ENCODE measurements at regions not wholly inside any gene's neighbourhood (a gene's known extent, or its start where the extent isn't known, plus 50 kb on each side); places are given as distances from the start of the nearest gene placed in this dataset.

GRCh38 chr17:10999484-10999883 lies 161.6 kb upstream of the PIRT start:
- ChIA-PET CTCF (ENCODE audit: unreplicated experiment) (no interaction called here), POLR2A (no interaction called here)
- Histone ChIP-seq H2AFZ (ENCODE audit: low read length) (no peak overlapping the region), H3K36me3 (ENCODE audit: insufficient read depth, low read length) (no peaks in the 10 kb centered on the region), H3K27ac (ENCODE audit: low read depth, low read length, poor library complexity, severe bottlenecking) (no peak overlapping the region), H3K4me2 (ENCODE audit: low read length) (no peak overlapping the region), H3K9me2 (ENCODE audit: insufficient read depth, low read length) (no peaks in the 10 kb centered on the region), H3K79me2 (ENCODE audit: insufficient read depth, low read depth, low read length) (no peaks in the 10 kb centered on the region), H3K9me3 (ENCODE audit: low read length) (no peaks in the 10 kb centered on the region), H3K4me1 (ENCODE audit: insufficient read depth, low read length, poor library complexity, severe bottlenecking) (no peaks in the 10 kb centered on the region), H4K20me1 (ENCODE audit: insufficient read depth, low read length) (no peaks in the 10 kb centered on the region), H3K4me3 (ENCODE audit: low read depth, low read length, poor library complexity, severe bottlenecking) (no peak overlapping the region)
- no TSS peak for BruUV-seq (replicated peaks)
- DNase-seq (ENCODE audit: low spot score) = no peak
- intact Hi-C loops (cut with micrococcal nuclease; ENCODE audit: unreplicated experiment) = no loop called here
- no peak for TF ChIP-seq EZH2phosphoT487 (IDR thresholded peaks at IDR 0.05; ENCODE audit: borderline replicate concordance, low read depth, low read length)
- TF ChIP-seq CTCF (conservative IDR thresholded peaks at IDR 0.05; ENCODE audit: low read length) = no peak

DNA sequence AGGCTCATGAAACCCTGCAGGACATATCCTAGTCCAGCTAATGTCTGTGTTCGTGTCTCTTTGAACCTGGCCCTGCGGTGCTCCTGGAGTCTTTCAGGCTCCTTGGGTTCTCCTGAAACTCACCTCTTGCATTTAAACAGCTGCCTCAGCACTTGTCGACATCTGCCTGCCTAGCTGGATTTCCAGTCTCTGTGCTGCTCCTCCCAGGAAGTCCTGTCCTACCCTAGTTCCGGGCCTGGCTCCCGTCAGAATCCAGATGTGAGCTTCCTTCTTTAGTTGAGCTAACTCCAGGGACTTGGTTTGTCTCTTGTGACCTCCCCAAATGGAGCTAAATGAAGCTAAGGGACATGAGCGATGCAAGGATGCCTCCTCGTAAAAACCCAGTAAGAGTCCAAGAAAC lies 155.2 kb upstream of the PIRT start:
- H3K79me2 ChIP-seq (ENCODE audit: insufficient read depth, low read depth, low read length) = no peaks in the 10 kb centered on the region
- no peaks in the 10 kb centered on the region for H3K9me2 ChIP-seq (ENCODE audit: insufficient read depth, low read length)
- intact Hi-C loops (cut with micrococcal nuclease; ENCODE audit: unreplicated experiment) = no loop called here
- H3K9me3 ChIP-seq (ENCODE audit: low read length) = no peaks in the 10 kb centered on the region
- no peaks in the 10 kb centered on the region for H3K4me1 ChIP-seq (ENCODE audit: insufficient read depth, low read length, poor library complexity, severe bottlenecking)
- DNase-seq (ENCODE audit: low spot score) = no peak
- CTCF ChIA-PET (ENCODE audit: unreplicated experiment) = no interaction called here
- TF ChIP-seq CTCF (conservative IDR thresholded peaks at IDR 0.05; ENCODE audit: low read length) = no peak
- TF ChIP-seq EZH2phosphoT487 (IDR thresholded peaks at IDR 0.05; ENCODE audit: borderline replicate concordance, low read depth, low read length) = no peak
- no peaks in the 10 kb centered on the region for H3K36me3 ChIP-seq (ENCODE audit: insufficient read depth, low read length)
- no peak overlapping the region for H3K27ac ChIP-seq (ENCODE audit: low read depth, low read length, poor library complexity, severe bottlenecking)
- POLR2A ChIA-PET = no interaction called here
- no peak overlapping the region for H3K4me3 ChIP-seq (ENCODE audit: low read depth, low read length, poor library complexity, severe bottlenecking)
- H4K20me1 ChIP-seq (ENCODE audit: insufficient read depth, low read length) = no peaks in the 10 kb centered on the region
- no TSS peak for BruUV-seq (replicated peaks)
- no peak overlapping the region for H2AFZ ChIP-seq (ENCODE audit: low read length)
- H3K4me2 ChIP-seq (ENCODE audit: low read length) = no peak overlapping the region

DNA sequence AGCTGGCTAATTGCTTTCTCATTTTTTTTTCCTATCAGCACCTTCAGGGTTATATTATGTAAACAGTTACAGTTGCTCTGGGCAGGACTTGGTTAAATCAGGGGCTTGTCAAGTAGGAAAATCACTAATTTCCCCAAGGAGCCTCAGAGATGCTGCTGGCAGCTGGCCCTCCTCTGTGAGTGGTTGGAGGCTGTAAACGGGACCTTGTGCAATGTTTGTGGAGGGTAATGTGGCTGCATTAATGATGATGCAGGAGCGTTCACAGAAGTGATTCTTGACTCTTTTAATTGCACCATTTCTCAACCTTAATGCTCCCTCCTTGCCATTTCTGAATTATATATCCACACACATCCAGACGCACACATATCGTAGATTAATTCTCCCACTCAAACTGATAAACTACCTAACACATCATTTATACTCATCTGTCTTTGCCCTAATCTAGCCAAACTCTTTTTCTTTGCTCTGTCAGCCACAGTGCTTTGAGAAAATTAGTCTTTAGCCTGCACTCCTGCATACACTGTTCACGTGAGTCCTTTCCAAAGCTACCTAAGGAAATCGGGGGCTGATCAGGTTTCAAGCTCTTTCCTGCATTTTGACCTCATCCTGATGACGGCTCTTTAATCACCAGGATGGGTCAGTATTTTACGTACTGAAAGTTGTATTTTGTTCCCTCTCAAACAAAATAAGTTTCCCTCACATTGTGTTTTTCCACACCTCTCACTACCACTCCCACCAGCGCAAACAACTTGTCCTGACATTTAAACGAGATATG lies 154.4 kb upstream of the PIRT start:
- DNase-seq (ENCODE audit: low spot score) = no peak
- POLR2A ChIA-PET = interaction anchor here (0.6 kb wide), 1 partner anchor 30 kb away, joined by 4 read pairs; no protein-coding TSS in a partner anchor
- TF ChIP-seq CTCF (conservative IDR thresholded peaks at IDR 0.05; ENCODE audit: low read length) (no peak), EZH2phosphoT487 (IDR thresholded peaks at IDR 0.05; ENCODE audit: borderline replicate concordance, low read depth, low read length) (no peak)
- Histone ChIP-seq H2AFZ (ENCODE audit: low read length) (no peak overlapping the region), H4K20me1 (ENCODE audit: insufficient read depth, low read length) (no peaks in the 10 kb centered on the region), H3K4me2 (ENCODE audit: low read length) (no peak overlapping the region), H3K4me1 (ENCODE audit: insufficient read depth, low read length, poor library complexity, severe bottlenecking) (no peaks in the 10 kb centered on the region), H3K9me2 (ENCODE audit: insufficient read depth, low read length) (no peaks in the 10 kb centered on the region), H3K4me3 (ENCODE audit: low read depth, low read length, poor library complexity, severe bottlenecking) (no peak overlapping the region), H3K36me3 (ENCODE audit: insufficient read depth, low read length) (no peaks in the 10 kb centered on the region), H3K79me2 (ENCODE audit: insufficient read depth, low read depth, low read length) (no peaks in the 10 kb centered on the region), H3K27ac (ENCODE audit: low read depth, low read length, poor library complexity, severe bottlenecking) (no peak overlapping the region), H3K9me3 (ENCODE audit: low read length) (no peaks in the 10 kb centered on the region)
- intact Hi-C loops (cut with micrococcal nuclease; ENCODE audit: unreplicated experiment) = no loop called here
- BruUV-seq (replicated peaks) = no TSS peak
- CTCF ChIA-PET (ENCODE audit: unreplicated experiment) = no interaction called here
